ENCODE measurements at regions not wholly inside any gene's neighbourhood (a gene's known extent, or its start where the extent isn't known, plus 50 kb on each side); places are given as distances from the start of the nearest gene placed in this dataset.

- TF ChIP-seq CTCF (IDR thresholded peaks at IDR 0.05 in 2 of 3, conservative IDR thresholded peaks at IDR 0.05 in 1 of 3; ENCODE audit: borderline replicate concordance in 1 of 3, insufficient read depth in 1 of 3, low read depth in 2 of 3, low read length in 2 of 3) = no peak
- no peak for TF ChIP-seq SRF (IDR thresholded peaks at IDR 0.05; ENCODE audit: low read depth)
- TF ChIP-seq EZH2 (IDR thresholded peaks at IDR 0.05) = no peak
- no peak for TF ChIP-seq POLR2AphosphoS5 (IDR thresholded peaks at IDR 0.05; ENCODE audit: low read depth, low read length)
- TF ChIP-seq ZBTB33 (IDR thresholded peaks at IDR 0.05; ENCODE audit: extremely low read depth, insufficient replicate concordance, low read length) = no peak
- TF ChIP-seq CBX3 (IDR thresholded peaks at IDR 0.05; ENCODE audit: low read depth) = no peak
- TF ChIP-seq ATF3 (IDR thresholded peaks at IDR 0.05) = no peak
- TF ChIP-seq REST (IDR thresholded peaks at IDR 0.05; ENCODE audit: low read depth) = no peak
- TF ChIP-seq POLR2A (IDR thresholded peaks at IDR 0.05; ENCODE audit: borderline replicate concordance, extremely low read depth, insufficient read depth, insufficient read length) = no peak
- TF ChIP-seq ELF1 (IDR thresholded peaks at IDR 0.05; ENCODE audit: borderline replicate concordance, low read depth) = no peak
- no peak for TF ChIP-seq JUND (IDR thresholded peaks at IDR 0.05)
- TF ChIP-seq SP1 (IDR thresholded peaks at IDR 0.05; ENCODE audit: low read depth) = no peak
- TF ChIP-seq RAD21 (IDR thresholded peaks at IDR 0.05; ENCODE audit: low read depth) = no peak
These were observed 193.3 kb upstream of the RBBP8 start for GRCh38 chr18:22739789-22740188.

Measured in HCT116 (cell line).